ENCODE measurements at regions not wholly inside any gene's neighbourhood (a gene's known extent, or its start where the extent isn't known, plus 50 kb on each side); places are given as distances from the start of the nearest gene placed in this dataset.
"Not testable (repeated sequence)": the region's sequence is repeated elsewhere in the genome, so short reads cannot be mapped to it uniquely, and the experiment has no call there.

DNA sequence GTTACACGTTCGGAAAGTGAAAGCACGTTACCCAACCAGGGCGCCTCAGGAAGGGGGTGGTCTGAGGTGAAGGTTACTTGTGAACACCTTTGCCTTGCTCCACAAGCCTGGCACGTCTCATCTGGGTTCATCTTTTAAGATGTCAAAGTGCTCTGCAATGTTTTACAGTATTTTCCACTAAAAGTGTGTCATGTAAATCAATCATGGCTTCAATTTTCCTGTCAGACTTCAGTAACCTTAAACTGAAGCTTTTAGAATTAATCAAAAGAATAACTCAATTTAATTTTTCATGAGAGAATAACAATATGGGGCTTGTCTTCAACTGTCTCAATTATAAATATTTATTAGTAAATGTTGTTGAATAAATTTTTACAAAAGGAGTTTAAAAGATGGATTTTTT is 93.3 kb upstream of the FANCL start:
- no peak for DNase-seq
- TF ChIP-seq, protein P1, sequence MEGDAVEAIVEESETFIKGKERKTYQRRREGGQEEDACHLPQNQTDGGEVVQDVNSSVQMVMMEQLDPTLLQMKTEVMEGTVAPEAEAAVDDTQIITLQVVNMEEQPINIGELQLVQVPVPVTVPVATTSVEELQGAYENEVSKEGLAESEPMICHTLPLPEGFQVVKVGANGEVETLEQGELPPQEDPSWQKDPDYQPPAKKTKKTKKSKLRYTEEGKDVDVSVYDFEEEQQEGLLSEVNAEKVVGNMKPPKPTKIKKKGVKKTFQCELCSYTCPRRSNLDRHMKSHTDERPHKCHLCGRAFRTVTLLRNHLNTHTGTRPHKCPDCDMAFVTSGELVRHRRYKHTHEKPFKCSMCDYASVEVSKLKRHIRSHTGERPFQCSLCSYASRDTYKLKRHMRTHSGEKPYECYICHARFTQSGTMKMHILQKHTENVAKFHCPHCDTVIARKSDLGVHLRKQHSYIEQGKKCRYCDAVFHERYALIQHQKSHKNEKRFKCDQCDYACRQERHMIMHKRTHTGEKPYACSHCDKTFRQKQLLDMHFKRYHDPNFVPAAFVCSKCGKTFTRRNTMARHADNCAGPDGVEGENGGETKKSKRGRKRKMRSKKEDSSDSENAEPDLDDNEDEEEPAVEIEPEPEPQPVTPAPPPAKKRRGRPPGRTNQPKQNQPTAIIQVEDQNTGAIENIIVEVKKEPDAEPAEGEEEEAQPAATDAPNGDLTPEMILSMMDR (IDR thresholded peaks at IDR 0.05; ENCODE audit: low read depth, low read length), result no peak
- Histone ChIP-seq H3K4me3 (ENCODE audit: low read depth, low read length) (no peak overlapping the region), H3K4me1 (no peaks in the 10 kb centered on the region), H3K9me3 (no peaks in the 10 kb centered on the region), H3K27me3 (no peaks in the 10 kb centered on the region), H3K36me3 (no peaks in the 10 kb centered on the region)

DNA sequence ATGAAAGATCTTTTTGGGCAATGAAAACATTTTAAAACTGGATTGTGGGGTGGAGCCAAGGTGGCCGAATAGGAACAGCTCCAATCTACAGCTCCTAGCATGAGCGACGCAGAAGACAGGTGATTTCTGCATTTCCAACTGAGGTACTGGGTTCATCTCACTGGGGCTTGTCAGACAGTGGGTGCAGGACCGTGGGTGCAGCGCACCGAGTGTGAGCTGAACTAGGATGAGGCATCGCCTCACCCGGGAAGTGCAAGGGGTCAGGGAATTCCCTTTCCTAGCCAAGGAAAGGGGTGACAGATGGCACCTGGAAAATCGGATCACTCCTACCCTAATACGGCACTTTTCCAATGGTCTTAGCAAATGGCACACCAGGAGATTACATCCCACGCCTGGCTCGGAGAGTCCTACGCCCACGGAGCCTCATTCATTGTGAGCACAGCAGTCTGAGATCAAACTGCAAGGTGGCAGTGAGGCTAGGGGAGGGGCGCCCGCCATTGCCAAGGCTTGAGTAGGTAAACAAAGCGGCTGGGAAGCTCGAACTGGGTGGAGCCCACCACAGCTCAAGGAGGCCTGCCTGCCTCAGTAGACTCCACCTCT is 84.3 kb upstream of the FANCL start:
- not testable (repeated sequence) for H3K36me3 ChIP-seq; H3K4me1 ChIP-seq; H3K9me3 ChIP-seq; H3K4me3 ChIP-seq (ENCODE audit: low read depth, low read length); H3K27me3 ChIP-seq; DNase-seq

DNA sequence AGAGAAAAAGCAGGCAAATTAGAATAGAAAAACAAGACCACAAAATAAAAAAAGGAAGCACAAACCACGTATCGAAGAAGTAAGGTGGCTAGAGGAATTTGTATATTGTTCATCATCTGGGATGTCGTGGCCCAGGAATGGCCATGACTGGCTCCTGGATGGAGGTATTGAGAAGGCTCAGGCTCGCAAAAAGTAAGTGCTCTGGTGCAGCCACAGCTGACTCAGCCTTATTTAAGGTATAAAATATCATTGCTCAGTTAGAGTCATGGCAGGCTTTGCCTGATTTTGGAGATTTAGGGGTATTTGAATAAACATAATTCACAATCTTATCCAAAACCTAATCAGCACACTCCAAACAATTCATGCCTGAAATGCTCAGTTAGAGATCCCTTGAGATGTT is 78.4 kb upstream of the FANCL start:
- Histone ChIP-seq H3K9me3 (no peaks in the 10 kb centered on the region), H3K4me3 (ENCODE audit: low read depth, low read length) (no peak overlapping the region), H3K27me3 (no peaks in the 10 kb centered on the region), H3K4me1 (no peaks in the 10 kb centered on the region), H3K36me3 (no peaks in the 10 kb centered on the region)
- DNase-seq, result no peak
- TF ChIP-seq, protein P1 (IDR thresholded peaks at IDR 0.05; ENCODE audit: low read depth, low read length), result no peak

DNA sequence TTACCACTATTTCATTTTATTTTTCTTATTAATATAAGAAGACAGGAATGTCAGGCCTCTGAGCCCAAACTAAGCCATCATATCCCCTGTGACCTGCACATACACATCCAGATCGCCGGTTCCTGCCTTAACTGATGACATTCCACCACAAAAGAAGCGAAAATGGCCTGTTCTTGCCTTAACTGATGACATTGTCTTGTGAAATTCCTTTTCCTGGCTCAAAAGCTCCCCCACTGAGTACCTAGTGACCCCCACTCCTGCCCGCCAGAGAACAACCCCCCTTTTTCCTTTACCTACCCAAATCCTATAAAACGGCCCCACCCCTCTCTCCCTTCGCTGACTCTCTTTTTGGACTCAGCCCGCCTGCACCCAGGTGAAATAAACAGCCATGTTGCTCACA is 77.8 kb upstream of the FANCL start:
- not testable (repeated sequence) for H3K9me3 ChIP-seq; DNase-seq; H3K27me3 ChIP-seq; H3K4me3 ChIP-seq (ENCODE audit: low read depth, low read length); H3K4me1 ChIP-seq; H3K36me3 ChIP-seq

DNA sequence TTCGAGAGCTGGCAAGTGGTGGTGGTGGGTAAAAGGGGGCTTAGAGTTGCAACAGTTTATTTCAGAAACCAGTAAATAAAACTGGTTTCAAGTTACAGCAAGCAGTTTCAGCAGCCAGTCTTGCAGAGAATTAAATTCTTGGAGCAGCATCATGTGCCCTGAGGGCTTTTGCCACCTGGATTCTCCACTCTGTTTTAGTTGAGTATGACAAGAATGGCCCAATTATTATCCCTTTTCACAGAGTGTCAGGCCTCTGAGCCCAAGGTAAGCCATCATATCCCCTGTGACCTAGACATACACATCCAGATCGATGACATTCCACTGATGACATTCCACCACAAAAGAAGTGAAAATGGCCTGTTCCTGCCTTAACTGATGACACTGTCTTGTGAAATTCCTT is 72.8 kb upstream of the FANCL start:
- Histone ChIP-seq H3K36me3 (no peaks in the 10 kb centered on the region), H3K27me3 (no peaks in the 10 kb centered on the region), H3K9me3 (no peaks in the 10 kb centered on the region), H3K4me3 (ENCODE audit: low read depth, low read length) (no peak overlapping the region), H3K4me1 (no peaks in the 10 kb centered on the region)
- DNase-seq, result no peak
- TF ChIP-seq, protein P1 (IDR thresholded peaks at IDR 0.05; ENCODE audit: low read depth, low read length), result no peak

DNA sequence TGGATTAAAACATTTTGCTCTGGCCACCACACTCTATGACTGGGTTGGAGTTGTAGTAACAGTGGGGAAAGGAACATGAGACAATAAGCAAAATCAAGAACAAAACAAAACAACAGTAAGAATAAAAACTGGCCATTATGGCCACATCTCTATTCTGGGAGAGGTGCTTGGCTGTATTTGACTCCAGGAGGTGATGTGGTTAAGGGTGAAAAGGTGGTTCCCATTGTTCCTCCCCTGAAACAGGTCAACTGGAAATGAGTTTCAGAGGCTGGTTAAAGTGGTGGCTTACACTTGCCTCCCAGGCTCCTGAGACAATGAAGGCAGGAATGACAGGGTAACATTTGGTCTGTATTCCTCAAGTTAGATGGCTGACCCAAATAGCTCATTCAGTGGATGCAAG is 67.3 kb upstream of the FANCL start:
- Histone ChIP-seq H3K4me1 (no peaks in the 10 kb centered on the region), H3K36me3 (no peaks in the 10 kb centered on the region), H3K9me3 (no peaks in the 10 kb centered on the region), H3K4me3 (ENCODE audit: low read depth, low read length) (no peak overlapping the region), H3K27me3 (no peaks in the 10 kb centered on the region)
- TF ChIP-seq, protein P1 (IDR thresholded peaks at IDR 0.05; ENCODE audit: low read depth, low read length), result no peak
- no peak for DNase-seq

DNA sequence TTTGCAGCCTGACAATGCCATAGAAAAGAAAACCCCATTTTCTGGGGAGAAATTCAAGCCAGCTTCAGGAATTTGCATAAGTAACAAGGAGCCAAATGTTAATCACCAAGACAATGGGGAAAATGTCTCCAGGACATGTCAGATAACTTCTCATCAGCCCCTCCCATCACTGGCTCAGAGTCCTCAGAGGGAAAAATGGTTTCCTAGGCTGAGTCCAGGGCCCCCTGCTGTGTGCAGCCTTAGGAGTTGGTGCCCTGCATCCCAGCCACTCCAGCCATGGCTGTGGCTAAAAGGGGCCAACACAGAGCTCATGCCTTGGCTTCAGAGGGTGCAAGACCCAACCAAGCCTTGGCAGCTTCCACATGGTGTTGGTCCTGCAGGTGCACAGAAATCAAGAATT is 63.7 kb upstream of the FANCL start:
- DNase-seq, result no peak
- TF ChIP-seq, protein P1 (IDR thresholded peaks at IDR 0.05; ENCODE audit: low read depth, low read length), result no peak
- Histone ChIP-seq H3K4me1 (no peaks in the 10 kb centered on the region), H3K36me3 (no peaks in the 10 kb centered on the region), H3K27me3 (no peaks in the 10 kb centered on the region), H3K9me3 (no peaks in the 10 kb centered on the region), H3K4me3 (ENCODE audit: low read depth, low read length) (no peak overlapping the region)

All from BE2C (cell line).